ENCODE measurements at regions not wholly inside any gene's neighbourhood (a gene's known extent, or its start where the extent isn't known, plus 50 kb on each side); places are given as distances from the start of the nearest gene placed in this dataset.

DNA sequence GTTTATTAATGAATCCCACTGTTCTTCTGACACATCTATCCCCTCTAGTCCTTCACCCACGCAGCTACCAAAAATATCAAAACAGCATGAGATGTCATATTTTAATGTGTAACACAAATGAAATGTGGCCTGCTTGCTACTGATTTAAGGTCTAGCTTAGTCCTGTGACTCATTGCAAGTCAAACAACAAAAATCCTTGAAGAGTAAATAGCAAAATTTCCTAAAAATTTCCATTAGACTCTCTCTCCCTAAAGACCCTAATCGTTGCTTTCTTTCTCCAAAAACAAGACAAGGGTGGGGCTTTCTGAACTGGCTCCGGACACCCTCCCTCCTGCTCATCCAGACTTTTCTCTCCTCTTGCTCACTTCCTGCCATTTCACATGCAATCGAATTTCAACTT is 99.9 kb upstream of the IPO5 start (continued):
- TF ChIP-seq, protein P1, sequence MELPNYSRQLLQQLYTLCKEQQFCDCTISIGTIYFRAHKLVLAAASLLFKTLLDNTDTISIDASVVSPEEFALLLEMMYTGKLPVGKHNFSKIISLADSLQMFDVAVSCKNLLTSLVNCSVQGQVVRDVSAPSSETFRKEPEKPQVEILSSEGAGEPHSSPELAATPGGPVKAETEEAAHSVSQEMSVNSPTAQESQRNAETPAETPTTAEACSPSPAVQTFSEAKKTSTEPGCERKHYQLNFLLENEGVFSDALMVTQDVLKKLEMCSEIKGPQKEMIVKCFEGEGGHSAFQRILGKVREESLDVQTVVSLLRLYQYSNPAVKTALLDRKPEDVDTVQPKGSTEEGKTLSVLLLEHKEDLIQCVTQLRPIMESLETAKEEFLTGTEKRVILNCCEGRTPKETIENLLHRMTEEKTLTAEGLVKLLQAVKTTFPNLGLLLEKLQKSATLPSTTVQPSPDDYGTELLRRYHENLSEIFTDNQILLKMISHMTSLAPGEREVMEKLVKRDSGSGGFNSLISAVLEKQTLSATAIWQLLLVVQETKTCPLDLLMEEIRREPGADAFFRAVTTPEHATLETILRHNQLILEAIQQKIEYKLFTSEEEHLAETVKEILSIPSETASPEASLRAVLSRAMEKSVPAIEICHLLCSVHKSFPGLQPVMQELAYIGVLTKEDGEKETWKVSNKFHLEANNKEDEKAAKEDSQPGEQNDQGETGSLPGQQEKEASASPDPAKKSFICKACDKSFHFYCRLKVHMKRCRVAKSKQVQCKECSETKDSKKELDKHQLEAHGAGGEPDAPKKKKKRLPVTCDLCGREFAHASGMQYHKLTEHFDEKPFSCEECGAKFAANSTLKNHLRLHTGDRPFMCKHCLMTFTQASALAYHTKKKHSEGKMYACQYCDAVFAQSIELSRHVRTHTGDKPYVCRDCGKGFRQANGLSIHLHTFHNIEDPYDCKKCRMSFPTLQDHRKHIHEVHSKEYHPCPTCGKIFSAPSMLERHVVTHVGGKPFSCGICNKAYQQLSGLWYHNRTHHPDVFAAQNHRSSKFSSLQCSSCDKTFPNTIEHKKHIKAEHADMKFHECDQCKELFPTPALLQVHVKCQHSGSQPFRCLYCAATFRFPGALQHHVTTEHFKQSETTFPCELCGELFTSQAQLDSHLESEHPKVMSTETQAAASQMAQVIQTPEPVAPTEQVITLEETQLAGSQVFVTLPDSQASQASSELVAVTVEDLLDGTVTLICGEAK (IDR thresholded peaks at IDR 0.05) = no peak
- TF ChIP-seq, protein P1 (CRISPR knock-in tag; IDR thresholded peaks at IDR 0.05) = no peak
- TF ChIP-seq, protein P2, sequence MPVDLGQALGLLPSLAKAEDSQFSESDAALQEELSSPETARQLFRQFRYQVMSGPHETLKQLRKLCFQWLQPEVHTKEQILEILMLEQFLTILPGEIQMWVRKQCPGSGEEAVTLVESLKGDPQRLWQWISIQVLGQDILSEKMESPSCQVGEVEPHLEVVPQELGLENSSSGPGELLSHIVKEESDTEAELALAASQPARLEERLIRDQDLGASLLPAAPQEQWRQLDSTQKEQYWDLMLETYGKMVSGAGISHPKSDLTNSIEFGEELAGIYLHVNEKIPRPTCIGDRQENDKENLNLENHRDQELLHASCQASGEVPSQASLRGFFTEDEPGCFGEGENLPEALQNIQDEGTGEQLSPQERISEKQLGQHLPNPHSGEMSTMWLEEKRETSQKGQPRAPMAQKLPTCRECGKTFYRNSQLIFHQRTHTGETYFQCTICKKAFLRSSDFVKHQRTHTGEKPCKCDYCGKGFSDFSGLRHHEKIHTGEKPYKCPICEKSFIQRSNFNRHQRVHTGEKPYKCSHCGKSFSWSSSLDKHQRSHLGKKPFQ (CRISPR knock-in tag; IDR thresholded peaks at IDR 0.05; ENCODE audit: insufficient replicate concordance) = no peak
- TF ChIP-seq PITX1 (CRISPR knock-in tag; IDR thresholded peaks at IDR 0.05) (no peak), PRPF4 (IDR thresholded peaks at IDR 0.05; ENCODE audit: low read depth, low read length, poor library complexity, severe bottlenecking) (no peak)
- TF ChIP-seq, protein P3, sequence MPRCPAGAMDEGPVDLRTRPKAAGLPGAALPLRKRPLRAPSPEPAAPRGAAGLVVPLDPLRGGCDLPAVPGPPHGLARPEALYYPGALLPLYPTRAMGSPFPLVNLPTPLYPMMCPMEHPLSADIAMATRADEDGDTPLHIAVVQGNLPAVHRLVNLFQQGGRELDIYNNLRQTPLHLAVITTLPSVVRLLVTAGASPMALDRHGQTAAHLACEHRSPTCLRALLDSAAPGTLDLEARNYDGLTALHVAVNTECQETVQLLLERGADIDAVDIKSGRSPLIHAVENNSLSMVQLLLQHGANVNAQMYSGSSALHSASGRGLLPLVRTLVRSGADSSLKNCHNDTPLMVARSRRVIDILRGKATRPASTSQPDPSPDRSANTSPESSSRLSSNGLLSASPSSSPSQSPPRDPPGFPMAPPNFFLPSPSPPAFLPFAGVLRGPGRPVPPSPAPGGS (CRISPR knock-in tag; IDR thresholded peaks at IDR 0.05) = no peak
